Skeletal muscle tissue (tissue), 3 donors: ENCODE measurements at regions not wholly inside any gene's neighbourhood (a gene's known extent, or its start where the extent isn't known, plus 50 kb on each side); places are given as distances from the start of the nearest gene placed in this dataset.

Experiments
- H3K27ac ChIP-seq: one replicate; pipeline ENCODE4 v1.7.0; 2013; ENCODE audit warnings: mild to moderate bottlenecking, low read depth, low read length, inconsistent platforms
- H3K27me3 ChIP-seq, 3 donors: one replicate each; pipeline ENCODE4 v1.7.0; 2013; ENCODE audit warnings: low read length in 3 of 3; ENCODE audit not compliant: control insufficient read depth in 3 of 3, insufficient read depth in 3 of 3
- H3K36me3 ChIP-seq, 3 donors: one replicate each; pipeline ENCODE4 v1.7.0; 2013; ENCODE audit warnings: low read length in 3 of 3; ENCODE audit not compliant: control insufficient read depth in 3 of 3, insufficient read depth in 3 of 3
- H3K4me1 ChIP-seq, 3 donors: one replicate each; pipeline ENCODE4 v1.7.0; 2013; ENCODE audit warnings: low read length in 3 of 3, mild to moderate bottlenecking in 3 of 3; ENCODE audit not compliant: control insufficient read depth in 3 of 3, insufficient read depth in 3 of 3
- H3K4me3 ChIP-seq, 3 donors: one replicate each; pipeline ENCODE4 v1.7.0; 2013; ENCODE audit warnings: low read length in 3 of 3
- H3K9ac ChIP-seq, 3 donors: one replicate each; pipeline ENCODE4 v1.7.0; 2013; ENCODE audit warnings: low read length in 3 of 3, mild to moderate bottlenecking in 3 of 3, moderate library complexity in 2 of 3, low read depth in 1 of 3
- H3K9me3 ChIP-seq, 3 donors: one replicate each; pipeline ENCODE4 v1.7.0; 2013; ENCODE audit warnings: low read length in 3 of 3; ENCODE audit not compliant: control insufficient read depth in 3 of 3
- donor health status: Osteomylitis.

DNA sequence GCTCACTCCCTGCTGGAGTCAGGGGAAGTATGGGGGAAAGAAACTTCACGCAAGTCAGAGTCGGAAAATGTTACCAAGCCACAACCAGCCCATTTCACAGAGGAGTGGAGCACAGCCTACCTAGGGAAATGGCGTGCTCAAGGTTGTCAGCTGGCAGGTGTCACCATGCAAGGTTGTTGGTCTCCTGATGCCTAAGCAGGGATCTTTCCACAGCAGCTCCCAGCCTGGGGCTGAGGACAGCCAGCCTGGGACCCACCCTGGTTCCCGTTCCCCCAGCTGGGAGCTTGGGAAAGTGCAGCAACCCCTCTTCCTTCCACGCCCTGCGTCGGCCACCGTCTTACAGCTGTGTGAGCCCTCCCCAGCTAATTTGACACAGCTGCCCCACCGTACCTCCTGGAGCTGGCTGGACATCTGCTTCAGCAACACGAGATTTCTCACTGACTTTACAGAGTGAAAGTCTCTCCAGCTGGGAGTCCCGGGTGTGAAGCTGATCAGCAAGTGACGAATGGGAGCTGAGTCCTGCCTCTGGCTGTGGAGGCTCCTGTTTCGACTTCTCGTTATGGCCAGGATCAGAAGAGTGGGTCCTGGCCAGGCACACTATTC is 224.6 kb upstream of the RAB4A start:
- no peaks in the 10 kb centered on the region for H3K4me1 ChIP-seq
- H3K27ac ChIP-seq = no peak overlapping the region
- H3K4me3 ChIP-seq = no peak overlapping the region
- no peaks in the 10 kb centered on the region for H3K36me3 ChIP-seq
- peaks cover 0 to 9% (median 6%) of the 10 kb centered on the region in 3 donors for H3K27me3 ChIP-seq
- no peak overlapping the region for H3K9ac ChIP-seq
- no peaks in the 10 kb centered on the region for H3K9me3 ChIP-seq

GRCh38 chr1:229047161-229047839 is 223.6 kb upstream of the RAB4A start:
- no peaks in the 10 kb centered on the region for H3K36me3 ChIP-seq
- peaks cover 0 to 9% (median 6%) of the 10 kb centered on the region in 3 donors for H3K27me3 ChIP-seq
- H3K9ac ChIP-seq = no peak overlapping the region

GRCh38 chr1:229047840-229048620 is 222.9 kb upstream of the RAB4A start:
- no peak overlapping the region for H3K27ac ChIP-seq
- H3K27me3 ChIP-seq = peaks cover 0 to 9% (median 6%) of the 10 kb centered on the region in 3 donors
- H3K36me3 ChIP-seq = no peaks in the 10 kb centered on the region
- H3K4me1 ChIP-seq = no peaks in the 10 kb centered on the region
- H3K9ac ChIP-seq = no peak overlapping the region
- H3K4me3 ChIP-seq = no peak overlapping the region
- H3K9me3 ChIP-seq = no peaks in the 10 kb centered on the region

More at GRCh38 chr1:229047161-229047839, 223.6 kb upstream of the RAB4A start:
- Histone ChIP-seq H3K4me3 (no peak overlapping the region), H3K27ac (no peak overlapping the region), H3K4me1 (no peaks in the 10 kb centered on the region), H3K9me3 (no peaks in the 10 kb centered on the region)

DNA sequence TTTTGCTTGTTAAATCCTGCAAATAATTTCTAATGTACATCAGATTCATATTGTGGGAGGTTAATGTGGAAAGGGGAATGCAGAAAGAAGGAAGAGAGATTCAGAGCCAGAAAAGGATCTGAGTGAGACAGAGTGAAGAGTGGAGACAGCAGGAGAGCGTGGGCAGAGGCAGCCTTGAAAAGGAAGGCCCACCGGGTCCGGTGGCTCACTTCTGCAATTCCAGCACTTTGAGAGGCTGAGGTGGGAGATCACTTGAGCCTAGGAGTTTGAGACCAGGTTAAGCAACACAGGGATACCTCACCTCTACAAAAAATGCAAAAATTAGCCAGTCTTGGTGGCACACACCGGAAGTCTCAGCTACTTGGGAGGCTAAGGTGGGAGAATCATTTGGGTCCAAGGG is 222.0 kb upstream of the RAB4A start:
- no peaks in the 10 kb centered on the region for H3K9me3 ChIP-seq
- no peak overlapping the region for H3K4me3 ChIP-seq
- H3K9ac ChIP-seq = no peak overlapping the region
- no peaks in the 10 kb centered on the region for H3K36me3 ChIP-seq
- no peaks in the 10 kb centered on the region for H3K4me1 ChIP-seq
- peaks cover 0 to 9% (median 6%) of the 10 kb centered on the region in 3 donors for H3K27me3 ChIP-seq
- H3K27ac ChIP-seq = no peak overlapping the region

- Histone ChIP-seq H3K36me3 (no peaks in the 10 kb centered on the region), H3K27ac (no peak overlapping the region), H3K4me1 (peaks cover 3 to 8% (median 6%) of the 10 kb centered on the region in 3 donors), H3K27me3 (no peaks in the 10 kb centered on the region), H3K4me3 (no peak overlapping the region), H3K9me3 (no peaks in the 10 kb centered on the region), H3K9ac (no peak overlapping the region)
Observed at GRCh38 chr1:229056046-229056445, 214.9 kb upstream of the RAB4A start.

DNA sequence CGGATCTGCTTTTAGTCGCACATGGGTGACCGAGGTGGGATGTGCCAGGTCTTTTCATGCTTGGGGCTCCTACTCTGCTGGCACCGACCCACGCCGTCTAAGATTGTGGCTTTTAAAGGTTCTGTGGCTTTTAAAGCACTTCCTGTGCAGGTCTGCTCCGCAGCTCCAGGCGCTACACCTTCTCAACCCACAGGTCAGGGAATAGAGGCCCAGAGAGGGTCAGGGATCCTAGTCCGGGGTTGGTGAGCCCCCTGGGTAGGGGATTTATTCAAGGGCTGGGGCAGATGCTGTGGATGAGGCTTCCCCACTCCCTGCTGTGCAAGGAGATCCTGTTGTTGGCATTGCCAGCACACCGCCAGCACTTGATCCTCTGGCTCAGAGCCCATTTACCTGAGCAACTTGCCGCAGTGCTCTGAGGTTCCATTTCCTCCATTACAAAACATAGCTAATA is 212.8 kb upstream of the RAB4A start:
- Histone ChIP-seq H3K36me3 (no peaks in the 10 kb centered on the region), H3K9ac (no peak overlapping the region), H3K27ac (peak overlapping the region; percentile 36), H3K4me3 (no peak overlapping the region), H3K9me3 (no peaks in the 10 kb centered on the region), H3K4me1 (peaks cover 9 to 17% (median 10%) of the 10 kb centered on the region in 3 donors), H3K27me3 (peaks cover 0 to 3% (median 0%) of the 10 kb centered on the region in 3 donors)

GRCh38 chr1:229058729-229059128 is 212.2 kb upstream of the RAB4A start:
- no peaks in the 10 kb centered on the region for H3K36me3 ChIP-seq
- H3K4me1 ChIP-seq = peaks cover 9 to 17% (median 10%) of the 10 kb centered on the region in 3 donors
- H3K9ac ChIP-seq = no peak overlapping the region
- H3K27me3 ChIP-seq = peaks cover 0 to 3% (median 0%) of the 10 kb centered on the region in 3 donors
- peak overlapping the region; percentile 36 for H3K27ac ChIP-seq
- no peaks in the 10 kb centered on the region for H3K9me3 ChIP-seq
- no peak overlapping the region for H3K4me3 ChIP-seq

- H3K9ac ChIP-seq = peak overlapping the region in 1 of 3 donors; percentile 16
Observed at GRCh38 chr1:229059671-229060539, 211.0 kb upstream of the RAB4A start.

GRCh38 chr1:229062135-229062534 is 208.8 kb upstream of the RAB4A start:
- H3K27me3 ChIP-seq = peaks cover 0 to 3% (median 0%) of the 10 kb centered on the region in 3 donors
- no peak overlapping the region for H3K27ac ChIP-seq
- no peaks in the 10 kb centered on the region for H3K9me3 ChIP-seq
- peaks cover 9 to 17% (median 10%) of the 10 kb centered on the region in 3 donors for H3K4me1 ChIP-seq
- H3K9ac ChIP-seq = no peak overlapping the region
- H3K4me3 ChIP-seq = no peak overlapping the region
- no peaks in the 10 kb centered on the region for H3K36me3 ChIP-seq

More at GRCh38 chr1:229059671-229060539, 211.0 kb upstream of the RAB4A start:
- Histone ChIP-seq H3K4me3 (no peak overlapping the region), H3K9me3 (no peaks in the 10 kb centered on the region), H3K36me3 (no peaks in the 10 kb centered on the region), H3K27ac (peak overlapping the region; percentile 36), H3K27me3 (peaks cover 0 to 3% (median 0%) of the 10 kb centered on the region in 3 donors), H3K4me1 (peaks cover 9 to 17% (median 10%) of the 10 kb centered on the region in 3 donors)
